Lower lobe of right lung (tissue), 2 donors: ENCODE measurements at regions not wholly inside any gene's neighbourhood (a gene's known extent, or its start where the extent isn't known, plus 50 kb on each side); places are given as distances from the start of the nearest gene placed in this dataset.

Experiments
- ATAC-seq, 2 donors: fragments of 200-7000 bp; cut with Tn5 transposase; one replicate each; pipeline ENCODE4 v1.9.1; 2020 to 2022; ENCODE audit warnings: mild to moderate bottlenecking in 2 of 2, moderate library complexity in 2 of 2
- DNase-seq: peaks from one replicate; pipeline ENCODE4 v3.0.0-alpha.2; 2020
- H3K27ac ChIP-seq: fragments of 200-600 bp; one replicate; pipeline ENCODE4 v1.8.0; 2022
- H3K27me3 ChIP-seq: fragments of 200-600 bp; one replicate; pipeline ENCODE4 v1.8.0; 2022; ENCODE audit warnings: low read depth
- H3K36me3 ChIP-seq: fragments of 200-600 bp; one replicate; pipeline ENCODE4 v1.8.0; 2022; ENCODE audit warnings: mild to moderate bottlenecking
- H3K4me1 ChIP-seq: fragments of 200-600 bp; one replicate; pipeline ENCODE4 v1.8.0; 2022
- H3K4me3 ChIP-seq: fragments of 200-600 bp; one replicate; pipeline ENCODE4 v1.8.0; 2022; ENCODE audit warnings: mild to moderate bottlenecking
- H3K9me3 ChIP-seq: fragments of 200-600 bp; one replicate; pipeline ENCODE4 v1.8.0; 2022
- intact Hi-C: fragments of 100-400 bp; cut with DNase I; formaldehyde crosslinking; loops from one replicate; pipeline ENCODE4 v1.11.0; 2022
- TF ChIP-seq, protein P1 (sequence below): fragments of 200-600 bp; IDR thresholded peaks from one replicate; pipeline ENCODE4 v1.8.0; 2022; ENCODE audit warnings: antibody characterized with exemption, mild to moderate bottlenecking
- donor health status: DM: no; HTN: yes; CAD: no; lungs with severe emphysema.

DNA sequence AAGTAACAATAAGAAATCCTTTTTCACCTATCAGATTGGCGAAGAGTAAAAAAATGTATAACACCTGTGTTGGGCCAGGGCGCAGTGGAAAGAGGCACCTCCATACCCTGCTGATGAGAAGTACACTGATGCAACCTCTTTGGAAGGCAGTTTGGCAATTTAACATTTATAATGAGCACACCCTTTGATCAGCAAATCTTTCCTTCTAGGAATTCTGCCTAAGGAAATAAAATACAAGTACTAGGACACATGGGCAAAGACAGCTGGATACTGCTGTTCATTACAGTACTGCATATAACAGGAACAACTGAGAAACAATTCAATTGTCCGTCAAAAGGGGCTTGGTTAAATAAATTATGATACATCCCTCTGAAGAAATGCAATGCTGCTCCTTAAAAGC lies 110.1 kb downstream of the RPL27A start:
- Histone ChIP-seq H3K27me3 (no peaks in the 10 kb centered on the region), H3K27ac (no peak overlapping the region), H3K9me3 (no peaks in the 10 kb centered on the region), H3K4me1 (peaks cover 44% of the 10 kb centered on the region), H3K4me3 (no peak overlapping the region), H3K36me3 (no peaks in the 10 kb centered on the region)
- ATAC-seq (peak in 1 of 2 donors; percentile 32), DNase-seq (no peak)
- TF ChIP-seq, protein P1, sequence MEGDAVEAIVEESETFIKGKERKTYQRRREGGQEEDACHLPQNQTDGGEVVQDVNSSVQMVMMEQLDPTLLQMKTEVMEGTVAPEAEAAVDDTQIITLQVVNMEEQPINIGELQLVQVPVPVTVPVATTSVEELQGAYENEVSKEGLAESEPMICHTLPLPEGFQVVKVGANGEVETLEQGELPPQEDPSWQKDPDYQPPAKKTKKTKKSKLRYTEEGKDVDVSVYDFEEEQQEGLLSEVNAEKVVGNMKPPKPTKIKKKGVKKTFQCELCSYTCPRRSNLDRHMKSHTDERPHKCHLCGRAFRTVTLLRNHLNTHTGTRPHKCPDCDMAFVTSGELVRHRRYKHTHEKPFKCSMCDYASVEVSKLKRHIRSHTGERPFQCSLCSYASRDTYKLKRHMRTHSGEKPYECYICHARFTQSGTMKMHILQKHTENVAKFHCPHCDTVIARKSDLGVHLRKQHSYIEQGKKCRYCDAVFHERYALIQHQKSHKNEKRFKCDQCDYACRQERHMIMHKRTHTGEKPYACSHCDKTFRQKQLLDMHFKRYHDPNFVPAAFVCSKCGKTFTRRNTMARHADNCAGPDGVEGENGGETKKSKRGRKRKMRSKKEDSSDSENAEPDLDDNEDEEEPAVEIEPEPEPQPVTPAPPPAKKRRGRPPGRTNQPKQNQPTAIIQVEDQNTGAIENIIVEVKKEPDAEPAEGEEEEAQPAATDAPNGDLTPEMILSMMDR = no peak
- intact Hi-C loops = no loop called here

DNA sequence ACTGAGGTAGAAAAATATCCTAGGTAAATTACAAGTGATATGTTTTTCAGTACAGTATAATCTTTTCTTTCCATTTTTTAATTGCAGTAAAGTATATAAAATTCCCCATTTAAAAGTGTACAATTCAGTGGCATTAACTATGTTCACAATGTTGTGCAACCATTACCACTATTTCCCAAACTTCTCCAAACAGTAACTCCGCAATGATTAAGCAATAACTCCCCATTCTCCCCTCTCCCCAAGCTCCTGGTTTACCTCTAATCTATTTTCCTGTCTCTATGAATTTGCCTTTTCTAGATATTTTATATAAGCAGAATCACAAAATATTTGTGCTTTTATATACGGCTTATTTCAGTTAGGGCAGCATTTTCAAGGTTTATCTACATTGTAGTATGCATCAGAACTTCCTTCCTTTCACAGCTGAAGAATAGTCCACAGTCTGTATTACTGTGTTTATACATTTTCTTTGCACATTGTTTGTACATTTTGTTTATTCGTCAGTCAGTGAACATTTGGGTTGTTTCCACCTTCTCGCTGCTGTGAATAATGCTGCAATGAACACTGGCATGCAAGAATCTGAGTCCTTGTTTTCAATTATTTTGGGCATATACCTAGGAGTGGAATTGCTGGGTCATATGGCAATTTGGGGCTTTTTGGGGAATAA lies 110.7 kb downstream of the RPL27A start:
- peaks cover 49% of the 10 kb centered on the region for H3K4me1 ChIP-seq
- no peak overlapping the region for H3K27ac ChIP-seq

DNA sequence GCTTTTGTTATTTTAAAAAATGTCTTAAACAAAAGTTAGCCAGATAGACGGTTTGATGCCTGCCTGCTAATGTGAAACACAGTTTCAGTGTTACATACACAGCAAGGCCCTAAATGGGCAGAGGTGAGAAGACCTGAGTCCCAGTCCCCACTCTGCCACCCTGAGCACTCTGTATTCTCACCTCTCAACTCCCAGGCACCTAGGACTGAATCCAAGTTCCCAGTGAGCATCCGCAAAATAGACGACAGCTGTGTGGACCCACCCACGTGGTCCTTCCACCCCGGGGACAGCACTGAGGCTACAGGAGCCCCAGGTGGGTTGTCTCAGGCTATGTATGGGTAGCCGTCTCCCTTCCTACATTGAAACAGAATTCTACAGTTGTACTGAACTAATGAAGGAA lies 111.5 kb downstream of the RPL27A start:
- intact Hi-C loops = no loop called here
- ATAC-seq = no peak
- H3K27ac ChIP-seq = no peak overlapping the region

More for the DNA sequence above, 110.7 kb downstream of the RPL27A start:
- ATAC-seq (peak in 1 of 2 donors; percentile 55), DNase-seq (no peak)
- Histone ChIP-seq H3K4me3 (no peak overlapping the region), H3K27me3 (no peaks in the 10 kb centered on the region), H3K36me3 (no peaks in the 10 kb centered on the region), H3K9me3 (no peaks in the 10 kb centered on the region)
- intact Hi-C loops = no loop called here
- TF ChIP-seq, protein P1 = no peak

DNA sequence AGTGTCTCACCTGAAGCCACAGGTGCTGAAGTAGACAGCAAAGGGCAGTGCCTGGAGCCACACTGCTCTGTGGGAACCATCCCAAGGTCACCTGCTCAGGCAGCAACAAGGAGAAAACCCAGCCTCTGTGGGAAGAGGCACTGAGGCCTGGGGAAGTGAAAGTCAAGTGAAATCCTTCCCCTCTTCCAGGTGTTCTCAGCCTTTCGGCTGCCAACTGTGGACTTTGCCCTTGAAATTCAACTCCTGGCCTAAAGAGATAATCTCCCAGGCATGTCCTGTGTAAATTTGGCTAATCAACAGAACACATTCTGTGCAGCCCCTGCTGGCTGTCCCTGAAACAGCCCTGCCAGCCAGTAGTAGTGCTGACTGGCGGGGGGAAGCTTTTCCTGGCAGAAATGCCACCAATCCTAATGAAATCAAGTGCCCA lies 112.1 kb downstream of the RPL27A start:
- Histone ChIP-seq H3K4me1 (peaks cover 54% of the 10 kb centered on the region), H3K4me3 (no peak overlapping the region), H3K27me3 (no peaks in the 10 kb centered on the region), H3K9me3 (no peaks in the 10 kb centered on the region), H3K27ac (no peak overlapping the region), H3K36me3 (peaks cover 5% of the 10 kb centered on the region)
- TF ChIP-seq, protein P1 = peak; percentile 23
- DNase-seq (no peak), ATAC-seq (peak; percentile 30 to 61)
- intact Hi-C loops = no loop called here

More for the DNA sequence above, 111.5 kb downstream of the RPL27A start:
- Histone ChIP-seq H3K4me1 (peaks cover 56% of the 10 kb centered on the region), H3K36me3 (peaks cover 4% of the 10 kb centered on the region), H3K4me3 (no peak overlapping the region), H3K9me3 (no peaks in the 10 kb centered on the region), H3K27me3 (no peaks in the 10 kb centered on the region)
- DNase-seq = no peak
- TF ChIP-seq, protein P1 = no peak

DNA sequence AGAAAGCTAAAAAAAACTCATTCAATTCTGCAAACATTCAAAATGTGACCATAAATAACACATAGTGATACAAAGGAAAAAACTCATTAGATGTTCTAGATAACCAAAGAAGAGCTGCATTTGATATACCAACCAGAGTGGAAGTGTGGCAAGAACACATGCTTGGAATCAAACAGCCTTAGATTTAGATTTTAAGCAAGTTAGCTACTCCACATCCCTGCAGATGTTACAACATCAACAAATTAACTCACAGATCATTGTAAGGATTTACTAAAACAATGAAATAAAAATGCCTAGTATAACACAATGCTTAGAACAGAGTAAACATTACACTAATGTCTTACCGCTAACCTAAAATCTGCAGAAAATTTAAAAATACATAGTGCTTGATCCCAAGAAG lies 114.0 kb upstream of the AKIP1 start:
- Histone ChIP-seq H3K27ac (no peak overlapping the region), H3K4me1 (peaks cover 65% of the 10 kb centered on the region)

More for the DNA sequence above, 114.0 kb upstream of the AKIP1 start:
- DNase-seq = no peak
- intact Hi-C loops = no loop called here
- ATAC-seq = no peak
- TF ChIP-seq, protein P1 = no peak
- Histone ChIP-seq H3K27me3 (no peaks in the 10 kb centered on the region), H3K36me3 (peaks cover 5% of the 10 kb centered on the region), H3K9me3 (no peaks in the 10 kb centered on the region), H3K4me3 (no peak overlapping the region)
